ENCODE measurements at regions not wholly inside any gene's neighbourhood (a gene's known extent, or its start where the extent isn't known, plus 50 kb on each side); places are given as distances from the start of the nearest gene placed in this dataset.
A peak's percentile ranks its signal among the peaks of the same experiment; 100 is the strongest.

GRCh38 chr17:72558971-72559476 is 438.2 kb downstream of the SOX9 start:
- H3K36me3 Mint-ChIP-seq (ENCODE audit: low read depth): no peaks in the 10 kb centered on the region
- no peak for ATAC-seq
- POLR2A ChIA-PET: no interaction called here
- H3K9me3 Mint-ChIP-seq: no peaks in the 10 kb centered on the region
- CTCF ChIA-PET: interaction anchor here (0.6 to 6.1 kb wide), 18 partner anchors 8 to 812 kb away, joined by 3 to 109 read pairs (median 4); no protein-coding TSS in a partner anchor
- peaks cover 2% of the 10 kb centered on the region for H3K27me3 Mint-ChIP-seq
- no peak overlapping the region for H3K4me3 Mint-ChIP-seq
- intact Hi-C loops (cut with micrococcal nuclease): loop anchor here (5.0 to 10.0 kb wide), 2 partner anchors 168 to 596 kb away; no protein-coding TSS in a partner anchor
- no peak for DNase-seq
- TF ChIP-seq, protein P1, sequence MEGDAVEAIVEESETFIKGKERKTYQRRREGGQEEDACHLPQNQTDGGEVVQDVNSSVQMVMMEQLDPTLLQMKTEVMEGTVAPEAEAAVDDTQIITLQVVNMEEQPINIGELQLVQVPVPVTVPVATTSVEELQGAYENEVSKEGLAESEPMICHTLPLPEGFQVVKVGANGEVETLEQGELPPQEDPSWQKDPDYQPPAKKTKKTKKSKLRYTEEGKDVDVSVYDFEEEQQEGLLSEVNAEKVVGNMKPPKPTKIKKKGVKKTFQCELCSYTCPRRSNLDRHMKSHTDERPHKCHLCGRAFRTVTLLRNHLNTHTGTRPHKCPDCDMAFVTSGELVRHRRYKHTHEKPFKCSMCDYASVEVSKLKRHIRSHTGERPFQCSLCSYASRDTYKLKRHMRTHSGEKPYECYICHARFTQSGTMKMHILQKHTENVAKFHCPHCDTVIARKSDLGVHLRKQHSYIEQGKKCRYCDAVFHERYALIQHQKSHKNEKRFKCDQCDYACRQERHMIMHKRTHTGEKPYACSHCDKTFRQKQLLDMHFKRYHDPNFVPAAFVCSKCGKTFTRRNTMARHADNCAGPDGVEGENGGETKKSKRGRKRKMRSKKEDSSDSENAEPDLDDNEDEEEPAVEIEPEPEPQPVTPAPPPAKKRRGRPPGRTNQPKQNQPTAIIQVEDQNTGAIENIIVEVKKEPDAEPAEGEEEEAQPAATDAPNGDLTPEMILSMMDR (IDR thresholded peaks at IDR 0.05): no peak
- no peak overlapping the region for H3K27ac Mint-ChIP-seq
- H3K4me1 Mint-ChIP-seq (ENCODE audit: low read depth): no peaks in the 10 kb centered on the region

GRCh38 chr17:72560303-72561247 is 439.8 kb downstream of the SOX9 start:
- POLR2A ChIA-PET: no interaction called here
- Mint-ChIP-seq H3K4me3 (no peak overlapping the region), H3K27me3 (peaks cover 2% of the 10 kb centered on the region), H3K9me3 (no peaks in the 10 kb centered on the region), H3K27ac (no peak overlapping the region), H3K36me3 (ENCODE audit: low read depth) (no peaks in the 10 kb centered on the region), H3K4me1 (ENCODE audit: low read depth) (no peaks in the 10 kb centered on the region)
- intact Hi-C loops (cut with micrococcal nuclease): no loop called here
- ATAC-seq: peak; percentile 68
- TF ChIP-seq, protein P1 (IDR thresholded peaks at IDR 0.05): peak; percentile 82
- CTCF ChIA-PET: interaction anchor here (0.6 to 6.1 kb wide), 29 partner anchors 9 to 811 kb away, joined by 3 to 109 read pairs (median 4); no protein-coding TSS in a partner anchor
- DNase-seq: peak; percentile 45

DNA sequence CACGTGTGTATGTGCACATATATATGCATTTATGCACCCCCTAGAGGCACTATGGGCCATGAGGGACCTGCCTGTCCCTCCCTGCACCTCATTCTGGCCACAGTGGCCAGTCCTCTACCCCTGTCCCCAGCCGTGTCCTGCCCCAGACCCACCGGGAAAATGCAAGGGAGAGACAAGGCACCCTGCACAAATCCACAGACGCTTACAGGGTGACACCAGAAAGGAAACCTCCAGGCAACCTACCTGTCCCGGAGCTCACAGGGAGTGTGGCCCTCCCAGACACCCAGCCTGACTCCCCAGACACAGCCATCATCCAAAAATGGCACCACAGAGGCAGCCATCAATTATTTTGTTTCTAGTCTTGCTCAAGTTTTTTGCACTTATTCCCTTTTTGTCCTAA is 440.4 kb downstream of the SOX9 start:
- DNase-seq (no peak), ATAC-seq (no peak)
- Mint-ChIP-seq H3K4me1 (ENCODE audit: low read depth) (no peaks in the 10 kb centered on the region), H3K4me3 (no peak overlapping the region), H3K36me3 (ENCODE audit: low read depth) (no peaks in the 10 kb centered on the region), H3K9me3 (no peaks in the 10 kb centered on the region), H3K27me3 (no peaks in the 10 kb centered on the region), H3K27ac (no peak overlapping the region)
- ChIA-PET POLR2A (no interaction called here), CTCF (interaction anchor here (0.7 to 6.1 kb wide), 10 partner anchors 11 to 809 kb away, joined by 3 to 109 read pairs (median 4); no protein-coding TSS in a partner anchor)
- TF ChIP-seq, protein P1 (IDR thresholded peaks at IDR 0.05): no peak
- intact Hi-C loops (cut with micrococcal nuclease): no loop called here

DNA sequence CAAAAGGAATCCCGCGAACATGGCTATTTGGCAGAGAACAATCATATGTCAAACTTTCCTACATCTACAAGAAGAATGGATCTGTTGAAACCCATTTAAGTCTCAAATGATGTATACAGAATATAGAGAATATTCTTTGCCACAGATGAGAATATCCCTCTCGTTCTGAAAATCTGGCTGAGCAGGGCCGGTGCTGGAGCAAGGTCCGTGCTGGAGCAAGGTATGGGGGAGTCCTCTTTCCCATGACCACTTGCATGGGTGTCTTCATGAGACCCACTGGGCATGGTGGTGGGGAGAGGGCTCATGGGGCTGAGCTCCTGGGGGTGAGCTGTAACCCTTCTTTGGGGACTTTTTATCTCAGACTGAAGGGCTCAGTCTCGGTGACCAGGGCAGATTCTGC is 440.9 kb downstream of the SOX9 start:
- TF ChIP-seq, protein P1 (IDR thresholded peaks at IDR 0.05): no peak
- POLR2A ChIA-PET: no interaction called here
- H3K9me3 Mint-ChIP-seq: no peaks in the 10 kb centered on the region
- H3K4me1 Mint-ChIP-seq (ENCODE audit: low read depth): peaks cover 1% of the 10 kb centered on the region
- no peak overlapping the region for H3K27ac Mint-ChIP-seq
- no peaks in the 10 kb centered on the region for H3K27me3 Mint-ChIP-seq
- H3K4me3 Mint-ChIP-seq: no peak overlapping the region
- H3K36me3 Mint-ChIP-seq (ENCODE audit: low read depth): no peaks in the 10 kb centered on the region
- DNase-seq (no peak), ATAC-seq (no peak)
- CTCF ChIA-PET: interaction anchor here (1.6 to 1.8 kb wide), 3 partner anchors 157 to 808 kb away, joined by 4 to 10 read pairs (median 5); no protein-coding TSS in a partner anchor
- intact Hi-C loops (cut with micrococcal nuclease): no loop called here

Data from activated CD8-positive, alpha-beta T cell treated with anti-CD3 and anti-CD28 coated beads for 36 hours (primary cell).